ENCODE measurements at regions not wholly inside any gene's neighbourhood (a gene's known extent, or its start where the extent isn't known, plus 50 kb on each side); places are given as distances from the start of the nearest gene placed in this dataset.
"Not testable (repeated sequence)": the region's sequence is repeated elsewhere in the genome, so short reads cannot be mapped to it uniquely, and the experiment has no call there.

DNA sequence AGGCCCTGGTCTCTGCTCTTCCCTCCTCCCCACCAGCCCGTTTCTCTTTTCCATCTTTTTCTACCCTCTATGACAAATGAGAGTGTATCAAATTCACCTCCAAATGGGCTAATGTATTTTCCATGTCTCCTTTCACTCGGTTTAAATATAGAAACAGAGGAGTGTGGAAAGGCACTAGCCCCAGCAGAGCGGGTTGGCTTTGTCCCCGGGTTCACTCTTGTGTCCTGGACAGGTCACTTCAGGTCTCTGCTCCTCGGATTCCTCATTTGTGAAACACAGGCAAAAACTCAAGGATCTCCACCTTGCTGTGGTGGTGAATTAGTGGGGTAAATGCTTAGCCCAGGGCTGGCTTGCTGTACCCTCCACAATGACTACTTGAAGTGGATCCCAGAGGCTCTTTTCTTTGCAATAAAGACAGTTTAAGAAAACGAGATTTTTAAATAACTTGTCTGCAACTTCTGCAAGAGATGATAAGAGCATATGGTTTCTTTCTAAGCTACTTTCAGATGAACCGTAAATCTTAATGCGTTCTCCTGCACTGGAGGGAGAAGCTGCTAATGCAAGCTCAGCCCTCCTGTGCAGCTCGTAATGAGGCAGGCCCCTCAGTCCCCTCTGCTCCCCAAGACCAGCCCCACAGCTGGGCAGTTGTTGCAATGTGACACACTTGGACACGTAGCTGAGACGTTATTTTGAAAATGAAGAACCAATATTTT is 292.9 kb downstream of the THBS2 start:
- no peak for DNase-seq

- no peak for DNase-seq
These were observed 293.9 kb downstream of the THBS2 start for GRCh38 chr6:168959696-168960095.

DNA sequence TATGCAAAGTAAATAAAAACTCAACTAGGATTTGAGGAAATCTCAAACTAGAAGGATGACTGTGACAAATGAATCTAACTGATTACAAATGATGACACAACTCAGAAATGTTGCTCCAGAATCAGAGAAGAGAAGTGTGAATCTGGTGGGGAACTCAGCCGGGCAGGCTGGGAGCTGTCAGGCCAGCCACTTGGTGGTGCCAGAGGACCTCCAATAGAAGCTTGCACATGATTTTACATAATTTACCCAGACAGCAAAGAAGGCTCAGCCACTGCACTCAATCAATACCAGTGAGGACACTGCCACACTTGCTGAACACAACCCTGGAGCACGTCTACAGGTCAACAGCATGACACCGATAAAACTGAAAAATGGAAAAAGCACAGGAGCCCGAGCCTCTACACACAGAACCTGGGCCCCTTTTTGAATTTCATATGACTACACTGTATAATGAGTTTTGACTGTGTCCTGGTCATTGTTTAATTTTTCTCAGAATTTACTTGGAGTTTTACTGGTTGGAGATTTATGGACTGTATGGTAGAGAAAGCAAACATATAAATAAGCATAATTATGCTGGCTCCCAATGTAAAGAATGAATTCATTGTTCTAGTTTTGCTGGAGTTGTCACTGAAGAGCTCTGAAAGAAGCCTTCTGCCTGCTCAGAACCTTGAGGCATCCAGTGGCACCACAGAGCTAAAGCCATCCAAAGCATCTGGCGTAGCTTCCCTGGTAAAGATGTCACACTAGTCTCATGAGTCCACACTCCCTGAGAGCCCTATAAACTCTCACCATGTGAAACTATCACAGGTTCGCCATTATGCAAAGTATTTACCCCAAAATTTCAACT is 296.5 kb downstream of the THBS2 start:
- DNase-seq, result peak; percentile 72

DNA sequence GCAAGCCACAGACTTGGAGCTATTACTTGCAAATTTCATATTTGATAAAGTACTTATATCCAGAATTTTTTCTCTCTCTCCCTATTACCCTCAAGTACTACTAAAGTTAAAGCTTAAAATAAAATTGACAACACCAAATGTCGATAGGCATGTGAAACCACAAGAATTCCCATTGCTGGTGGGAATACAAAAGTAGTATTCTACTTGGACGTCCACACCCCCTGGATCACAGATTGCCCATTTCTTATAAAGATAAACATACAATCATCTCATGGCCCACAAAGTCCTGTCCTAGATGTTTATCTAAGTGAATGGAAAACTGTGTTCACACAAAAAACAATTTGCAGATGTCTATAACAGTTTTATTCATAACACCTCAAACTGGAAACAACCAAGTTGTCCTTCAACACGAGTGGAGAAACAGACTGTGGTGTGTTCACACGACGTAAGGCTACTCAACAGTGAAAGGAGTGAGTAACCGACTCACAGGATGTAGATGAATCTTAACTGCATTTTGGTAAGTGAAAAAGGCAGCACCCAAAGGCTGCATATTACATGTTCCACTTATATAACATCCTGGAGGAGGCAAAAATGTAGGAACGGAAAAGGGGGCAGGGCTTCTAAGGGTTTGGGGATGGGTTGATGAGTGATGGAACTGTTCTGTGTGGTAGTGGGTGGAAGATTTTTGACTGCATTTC is 297.4 kb downstream of the THBS2 start:
- DNase-seq, result no peak

DNA sequence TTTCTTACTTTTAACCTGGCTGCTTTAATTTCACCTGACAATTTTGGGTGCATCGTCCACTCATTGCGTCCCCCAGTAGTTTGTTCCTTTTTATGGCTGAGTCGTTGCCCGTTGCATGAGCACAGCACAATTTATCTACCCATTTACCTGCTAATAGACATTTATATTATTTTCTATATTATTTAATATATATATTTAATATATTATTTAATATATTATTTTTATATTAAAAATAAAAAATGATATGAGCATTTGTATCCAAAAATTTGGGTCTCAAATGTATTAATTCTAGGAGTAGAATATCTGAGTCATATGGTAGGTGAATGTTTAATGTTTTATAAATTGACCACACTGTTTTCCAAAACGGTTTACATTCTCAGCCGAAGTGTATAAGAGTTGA is 300.2 kb downstream of the THBS2 start:
- no peak for DNase-seq

GRCh38 chr6:168951217-168951616 is 302.4 kb downstream of the THBS2 start:
- DNase-seq, result no peak

- no peak for DNase-seq
These were observed 302.8 kb downstream of the THBS2 start for GRCh38 chr6:168950858-168951214.

GRCh38 chr6:168949981-168950857 is 303.4 kb downstream of the THBS2 start:
- DNase-seq, result no peak

- DNase-seq, result no peak
These were observed 304.6 kb downstream of the THBS2 start for GRCh38 chr6:168948990-168949531.

DNA sequence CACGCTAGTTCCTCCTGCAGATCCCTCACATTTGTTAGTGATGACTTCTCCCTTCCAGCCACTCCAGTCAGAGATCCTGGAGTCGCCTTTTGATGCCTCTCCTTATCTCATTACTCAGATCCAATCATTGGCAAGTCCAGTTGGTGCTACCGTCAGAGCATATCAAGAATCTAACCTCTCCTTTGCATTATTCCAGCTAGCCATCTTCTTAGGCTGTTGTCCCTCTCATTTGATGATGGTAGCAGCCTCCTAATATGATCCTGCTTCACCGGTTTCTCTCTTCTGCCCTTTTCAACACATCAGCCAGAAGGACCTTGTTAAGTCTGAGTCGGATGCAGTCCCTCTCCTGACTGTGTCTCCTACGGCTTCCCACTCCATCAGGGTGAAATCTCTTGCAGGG is 305.6 kb downstream of the THBS2 start:
- DNase-seq, result no peak

DNA sequence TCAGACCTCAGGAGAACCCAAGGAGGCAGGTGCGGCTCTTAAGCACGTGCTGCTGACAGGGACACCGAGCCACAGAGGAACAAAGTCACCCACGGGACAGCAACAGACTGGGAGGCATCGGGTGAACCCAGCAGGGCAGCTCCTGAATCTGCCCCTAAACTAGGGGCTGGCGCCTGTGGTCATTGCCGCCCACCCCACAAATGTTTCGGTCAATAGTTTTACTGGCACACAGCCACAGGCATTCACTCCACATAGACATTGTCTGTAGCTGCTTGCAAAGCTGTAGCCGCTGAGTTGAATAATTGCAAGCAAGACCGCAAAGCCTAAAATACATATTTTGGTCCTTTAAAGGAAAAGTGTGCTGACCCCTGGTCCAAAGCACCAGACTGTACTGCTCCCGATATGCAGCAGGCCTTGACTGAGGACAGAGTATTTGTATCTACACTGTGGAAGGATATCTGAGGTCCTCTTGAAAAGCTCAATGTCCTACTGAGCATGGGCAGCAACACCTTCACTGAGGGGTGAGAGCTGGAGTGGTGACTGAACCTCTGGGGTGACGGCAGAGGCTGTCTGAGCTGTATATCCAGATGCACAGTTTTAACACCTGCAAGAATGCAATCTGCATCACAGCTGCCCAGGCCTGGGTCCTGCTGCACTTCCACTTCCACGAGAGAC is 310.3 kb downstream of the THBS2 start:
- no peak for DNase-seq

GRCh38 chr6:168942646-168943045 is 311.0 kb downstream of the THBS2 start:
- DNase-seq, result no peak

DNA sequence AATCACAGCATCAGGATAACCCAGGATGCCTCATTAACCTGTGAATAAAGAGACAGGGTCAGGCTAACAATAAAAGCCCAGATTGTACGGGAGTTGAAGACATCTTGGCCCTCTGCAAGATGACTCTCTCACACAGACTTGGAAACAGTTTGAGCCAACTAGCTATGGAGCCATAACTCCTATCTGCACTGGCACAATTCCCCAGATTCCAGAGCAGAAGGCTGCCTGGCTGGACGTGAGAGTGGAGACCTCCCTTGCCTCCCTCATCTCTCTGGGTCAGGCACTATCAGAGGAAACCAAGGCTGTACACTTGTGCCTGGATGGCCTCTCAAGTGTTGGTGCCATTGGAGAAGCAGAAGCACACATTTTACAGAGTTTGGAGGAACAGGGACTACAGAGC is 312.6 kb downstream of the THBS2 start:
- no peak for DNase-seq

DNA sequence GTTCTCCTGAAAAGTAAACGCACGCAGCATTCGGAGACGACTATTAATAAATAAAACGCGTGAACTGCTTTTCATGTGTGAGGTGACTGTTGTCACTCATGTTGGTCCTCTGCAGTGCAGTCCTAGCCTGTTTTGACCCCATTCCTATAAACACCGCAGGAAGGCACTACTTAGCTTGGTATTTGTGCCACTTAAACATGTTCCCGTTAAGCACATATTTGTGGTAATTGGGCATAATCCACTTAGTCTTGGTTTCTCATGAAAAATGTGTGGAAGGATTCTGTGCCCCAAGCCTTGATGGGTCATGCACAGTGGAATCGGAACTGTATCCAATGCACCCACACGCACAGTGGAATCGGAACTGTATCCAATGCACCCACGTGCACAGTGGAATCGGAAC is 313.9 kb downstream of the THBS2 start:
- no peak for DNase-seq

DNA sequence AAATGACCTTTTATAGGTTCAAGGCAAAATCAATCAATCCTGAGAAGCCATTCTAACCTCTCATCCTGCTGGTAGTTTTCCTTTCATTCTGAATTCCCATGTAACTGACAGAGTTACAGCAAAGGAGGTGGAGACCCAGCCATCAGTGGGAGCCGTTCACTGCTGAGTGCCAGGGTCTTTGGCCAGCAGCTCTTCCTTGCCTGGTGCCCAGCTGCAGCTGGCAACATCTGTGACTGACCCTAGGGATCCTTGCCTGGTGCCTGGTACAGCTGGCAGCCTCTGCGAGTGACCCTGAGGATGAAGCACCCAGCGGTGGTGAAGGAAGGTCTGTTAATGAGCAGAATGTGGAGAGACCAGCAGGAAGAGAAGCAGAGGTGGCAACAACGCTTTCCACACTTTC is 314.6 kb downstream of the THBS2 start:
- no peak for DNase-seq

GRCh38 chr6:168938546-168938945 is 315.1 kb downstream of the THBS2 start:
- DNase-seq, result no peak

DNA sequence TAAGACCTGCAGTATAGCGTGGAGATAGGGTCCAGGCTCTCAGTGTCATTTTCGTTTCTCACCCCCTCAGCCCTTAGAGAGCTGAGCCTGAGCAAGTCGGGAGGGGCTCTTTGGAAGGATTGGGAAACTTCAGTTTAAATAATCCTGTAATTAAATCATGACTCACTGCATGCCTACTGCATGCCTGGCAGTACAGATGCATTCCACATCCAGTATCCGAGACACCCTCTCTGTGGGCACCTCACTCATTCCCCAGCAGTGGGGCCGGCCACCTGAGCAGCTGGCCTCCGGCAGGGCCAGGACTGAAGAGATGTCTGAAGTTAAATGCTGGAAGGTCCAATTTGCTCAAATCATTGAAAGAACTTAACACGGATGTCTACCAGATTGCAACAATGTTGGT is 316.6 kb downstream of the THBS2 start:
- no peak for DNase-seq

DNA sequence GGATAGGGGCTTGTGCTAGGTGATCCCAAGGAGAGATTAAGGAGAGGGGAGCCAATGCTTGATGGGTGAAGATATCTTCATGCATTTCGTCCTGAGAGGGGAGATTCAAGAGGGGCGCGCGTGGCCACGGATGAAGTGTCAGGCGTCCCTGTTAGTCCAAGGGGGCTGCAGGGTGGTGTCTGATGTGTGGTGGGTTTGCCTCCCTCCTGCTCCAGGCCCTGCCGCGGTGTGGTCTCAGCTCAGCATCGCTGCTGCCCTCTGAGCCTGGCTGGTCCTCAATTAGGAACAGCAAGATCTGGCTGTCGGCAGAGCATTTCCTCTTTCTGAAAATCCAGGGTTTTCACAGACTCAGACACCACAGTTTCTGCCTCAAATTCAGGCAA is 318.0 kb downstream of the THBS2 start:
- no peak for DNase-seq

GRCh38 chr6:168934660-168935627 is 318.7 kb downstream of the THBS2 start:
- no peak for DNase-seq

DNA sequence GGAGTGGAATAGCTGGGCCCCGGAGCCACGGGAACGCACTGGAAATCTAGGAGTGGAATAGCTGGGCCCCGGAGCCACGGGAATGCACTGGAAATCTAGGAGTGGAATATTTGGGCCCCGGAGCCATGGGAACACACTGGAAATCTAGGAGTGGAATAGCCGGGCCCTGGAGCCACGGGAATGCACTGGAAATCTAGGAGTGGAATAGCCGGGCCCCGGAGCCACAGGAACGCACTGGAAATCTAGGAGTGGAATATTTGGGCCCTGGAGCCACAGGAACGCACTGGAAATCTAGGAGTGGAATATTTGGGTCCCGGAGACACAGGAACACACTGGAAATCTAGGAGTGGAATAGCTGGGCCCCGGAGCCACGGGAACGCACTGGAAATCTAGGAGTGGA is 321.5 kb downstream of the THBS2 start:
- DNase-seq, result not testable (repeated sequence)

DNA sequence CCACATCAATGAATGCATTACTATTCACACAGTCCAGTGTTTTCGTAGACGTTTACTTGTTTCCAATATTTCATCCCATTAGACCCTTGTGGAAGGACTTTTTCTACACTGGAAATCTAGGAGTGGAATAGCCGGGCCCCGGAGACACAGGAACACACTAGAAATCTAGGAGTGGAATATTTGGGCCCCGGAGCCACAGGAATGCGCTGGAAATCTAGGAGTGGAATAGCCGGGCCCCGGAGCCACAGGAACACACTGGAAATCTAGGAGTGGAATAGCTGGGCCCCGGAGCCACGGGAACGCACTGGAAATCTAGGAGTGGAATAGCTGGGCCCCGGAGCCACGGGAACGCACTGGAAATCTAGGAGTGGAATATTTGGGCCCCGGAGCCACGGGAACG is 322.6 kb downstream of the THBS2 start:
- not testable (repeated sequence) for DNase-seq

Measured in midbrain (tissue), 1 donor.